Motor neuron (in vitro differentiated cells): ENCODE measurements at regions not wholly inside any gene's neighbourhood (a gene's known extent, or its start where the extent isn't known, plus 50 kb on each side); places are given as distances from the start of the nearest gene placed in this dataset.
"Not testable (repeated sequence)": the region's sequence is repeated elsewhere in the genome, so short reads cannot be mapped to it uniquely, and the experiment has no call there.

Source experiments
- ATAC-seq, 8 experiments: fragments of 200-7000 bp; cut with Tn5 transposase; replicated peaks in 6 of 8; 2 replicates each; pipeline ENCODE4 v1.8.0; 2021; ENCODE audit warnings: mild to moderate bottlenecking in 8 of 8, moderate library complexity in 8 of 8
- H3K27ac ChIP-seq, 2 donors: fragments of 250-450 bp; sonication (Bioruptor Pico); 2 replicates each; pipeline ENCODE4 v1.9.0; 2021; ENCODE audit warnings: antibody characterized with exemption in 2 of 2, mild to moderate bottlenecking in 2 of 2, moderate library complexity in 1 of 2
- H3K4me1 ChIP-seq, 2 donors: fragments of 250-450 bp; sonication (Bioruptor Pico); replicated peaks in 1 of 2; 2 replicates each; pipeline ENCODE4 v1.6.1; 2021; ENCODE audit warnings: antibody characterized with exemption in 2 of 2, mild to moderate bottlenecking in 2 of 2, moderate library complexity in 1 of 2
- H3K4me3 ChIP-seq, 5 donors: fragments of 250-450 bp; sonication (Bioruptor Pico); 2 replicates each; pipeline ENCODE4 v1.9.0; 2021; ENCODE audit warnings: antibody characterized with exemption in 5 of 5, mild to moderate bottlenecking in 5 of 5, moderate library complexity in 4 of 5
- WGBS, 10 experiments: fragments of 450-650 bp; shearing (Covaris generic); methylation state at CpG; one replicate each; pipeline ENCODE4 v1.0.0; 2022; 5-methylcytosine and 5-hydroxymethylcytosine counted together
- in situ Hi-C, 9 experiments: fragments of 400-800 bp; cut with MboI; loops; one replicate each; pipeline ENCODE4 v1.15.0; 2021; ENCODE audit warnings: low sequenced_read_pairs in 9 of 9, low pct_unique_long_range_greater_than_20kb in 2 of 9; ENCODE audit not compliant: unreplicated experiment in 9 of 9

GRCh38 chr5:162272417-162272816, 204.8 kb downstream of the GABRG2 start:
- Histone ChIP-seq H3K4me3 (no peak overlapping the region), H3K27ac (no peak overlapping the region), H3K4me1 (no peaks in the 10 kb centered on the region)
- in situ Hi-C loops: no loop called here
- WGBS, 10 experiments: 13 to 100% (median 80%) methylated on average over 1 of the region's 1 CpG; no CpG with 5 or more reads in 3 of the 10 experiments
- no peak for ATAC-seq

- H3K4me3 ChIP-seq: no peak overlapping the region
- in situ Hi-C loops: no loop called here
- ATAC-seq: no peak
- H3K27ac ChIP-seq: no peak overlapping the region
- no peaks in the 10 kb centered on the region for H3K4me1 ChIP-seq
Observed at GRCh38 chr5:162274679-162275078, 207.1 kb downstream of the GABRG2 start.

GRCh38 chr5:162275387-162275786, 207.8 kb downstream of the GABRG2 start:
- WGBS, 10 experiments: 0 to 100% (median 83%) methylated on average over 1 to 2 of the region's 4 CpGs; no CpG with 5 or more reads in 5 of the 10 experiments
- in situ Hi-C loops, H3K27ac ChIP-seq, H3K4me3 ChIP-seq, ATAC-seq, H3K4me1 ChIP-seq: not testable (repeated sequence)

GRCh38 chr5:162282191-162282590, 214.6 kb downstream of the GABRG2 start:
- in situ Hi-C loops: no loop called here
- 0 to 100% (median 80%) methylated on average over 1 of the region's 1 CpG; no CpG with 5 or more reads in 4 of the 10 experiments for WGBS, 10 experiments
- no peak overlapping the region for H3K27ac ChIP-seq
- H3K4me1 ChIP-seq: peaks cover 3 to 4% of the 10 kb centered on the region in 2 donors
- ATAC-seq: no peak
- H3K4me3 ChIP-seq: no peak overlapping the region

- no peak overlapping the region for H3K27ac ChIP-seq
- peaks cover 3 to 5% of the 10 kb centered on the region in 2 donors for H3K4me1 ChIP-seq
- peak in 5 of 8 experiments; percentile 33 to 99 (median 83) for ATAC-seq
- 0 to 38% (median 10%) methylated on average over 1 of the region's 1 CpG for WGBS, 10 experiments
- in situ Hi-C loops: no loop called here
- H3K4me3 ChIP-seq: no peak overlapping the region
Observed at GRCh38 chr5:162283609-162284008, 216.0 kb downstream of the GABRG2 start.

- no peak overlapping the region for H3K4me3 ChIP-seq
- ATAC-seq: no peak
- WGBS, 10 experiments: 2 to 86% (median 66%) methylated on average over 1 to 4 of the region's 4 CpGs; no CpG with 5 or more reads in 1 of the 10 experiments
- in situ Hi-C loops: no loop called here
- H3K27ac ChIP-seq: no peak overlapping the region
- peaks cover 3 to 4% of the 10 kb centered on the region in 2 donors for H3K4me1 ChIP-seq
Observed at GRCh38 chr5:162288647-162289296, 221.2 kb downstream of the GABRG2 start.

GRCh38 chr5:162289489-162289888, 221.9 kb downstream of the GABRG2 start:
- Histone ChIP-seq H3K4me3 (no peak overlapping the region), H3K27ac (no peak overlapping the region), H3K4me1 (peaks cover 0 to 2% of the 10 kb centered on the region in 2 donors)
- ATAC-seq: no peak
- WGBS, 10 experiments: 0 to 67% (median 31%) methylated on average over 1 to 2 of the region's 2 CpGs; no CpG with 5 or more reads in 3 of the 10 experiments
- in situ Hi-C loops: no loop called here

GRCh38 chr5:162299793-162300192, 232.2 kb downstream of the GABRG2 start:
- Histone ChIP-seq H3K4me3 (no peak overlapping the region), H3K27ac (no peak overlapping the region), H3K4me1 (no peaks in the 10 kb centered on the region)
- no peak for ATAC-seq
- in situ Hi-C loops: no loop called here
- no CpG with 5 or more reads among the region's 2 CpGs for WGBS, 10 experiments

- no peak overlapping the region for H3K4me3 ChIP-seq
Observed at GRCh38 chr5:162301356-162301755, 233.8 kb downstream of the GABRG2 start.

GRCh38 chr5:162323466-162323865, 255.9 kb downstream of the GABRG2 start:
- no peaks in the 10 kb centered on the region for H3K4me1 ChIP-seq
- no peak overlapping the region for H3K27ac ChIP-seq
- peak in 2 of 8 experiments; percentile 38 to 73 for ATAC-seq
- 0 to 83% (median 20%) methylated on average over 1 to 3 of the region's 3 CpGs; no CpG with 5 or more reads in 3 of the 10 experiments for WGBS, 10 experiments
- H3K4me3 ChIP-seq: no peak overlapping the region
- in situ Hi-C loops: no loop called here

More at GRCh38 chr5:162301356-162301755, 233.8 kb downstream of the GABRG2 start:
- H3K4me1 ChIP-seq: no peaks in the 10 kb centered on the region
- H3K27ac ChIP-seq: no peak overlapping the region
- in situ Hi-C loops: no loop called here
- ATAC-seq: no peak

- no peaks in the 10 kb centered on the region for H3K4me1 ChIP-seq
- WGBS, 10 experiments: 0 to 91% (median 57%) methylated on average over 2 to 3 of the region's 3 CpGs; no CpG with 5 or more reads in 2 of the 10 experiments
- H3K4me3 ChIP-seq: no peak overlapping the region
- H3K27ac ChIP-seq: no peak overlapping the region
- in situ Hi-C loops: no loop called here
- ATAC-seq: no peak
Observed at GRCh38 chr5:162324328-162324727, 256.8 kb downstream of the GABRG2 start.

- Histone ChIP-seq H3K27ac (no peak overlapping the region), H3K4me1 (no peaks in the 10 kb centered on the region), H3K4me3 (no peak overlapping the region)
- no peak for ATAC-seq
- in situ Hi-C loops: no loop called here
- 0 to 100% (median 92%) methylated on average over 1 to 3 of the region's 3 CpGs for WGBS, 10 experiments
Observed at GRCh38 chr5:162325143-162325727, 257.7 kb downstream of the GABRG2 start.

- in situ Hi-C loops: no loop called here
- no peak for ATAC-seq
- Histone ChIP-seq H3K4me1 (no peaks in the 10 kb centered on the region), H3K27ac (no peak overlapping the region), H3K4me3 (no peak overlapping the region)
- WGBS, 10 experiments: 7 to 100% (median 72%) methylated on average over 2 to 4 of the region's 4 CpGs; no CpG with 5 or more reads in 4 of the 10 experiments
Observed at GRCh38 chr5:162334944-162335343, 267.4 kb downstream of the GABRG2 start.
